ENCODE measurements at regions not wholly inside any gene's neighbourhood (a gene's known extent, or its start where the extent isn't known, plus 50 kb on each side); places are given as distances from the start of the nearest gene placed in this dataset.

GRCh38 chrX:104435249-104435648, 130.8 kb upstream of the IL1RAPL2 start (continued):
- no peak for TF ChIP-seq ZNF280B (CRISPR knock-in tag; IDR thresholded peaks at IDR 0.05; ENCODE audit: borderline replicate concordance)

DNA sequence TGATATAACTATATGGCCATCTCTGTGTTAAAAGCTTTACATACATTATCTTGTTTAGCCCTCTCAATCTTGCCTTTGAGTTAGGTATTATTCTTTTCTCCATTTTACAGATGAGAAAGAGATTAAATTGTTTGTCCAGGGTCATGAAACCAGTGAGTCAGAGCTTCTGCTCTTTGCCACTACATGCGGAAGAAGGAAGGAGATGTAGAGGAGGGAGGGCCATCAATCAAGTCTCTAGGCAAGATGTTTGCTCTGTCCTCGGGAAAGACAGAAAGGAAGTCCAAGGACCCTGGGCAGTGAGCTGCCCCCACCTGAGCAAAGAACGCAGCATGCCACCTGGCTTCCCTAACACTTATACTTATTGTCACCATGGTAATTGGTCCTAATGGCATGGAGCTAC, 133.7 kb upstream of the IL1RAPL2 start:
- no peak overlapping the region for H2AFZ ChIP-seq (ENCODE audit: low read length)
- intact Hi-C loops (cut with micrococcal nuclease; ENCODE audit: unreplicated experiment), result no loop called here
- no peak overlapping the region for H3K4me2 ChIP-seq (ENCODE audit: low read depth, low read length)
- no peak overlapping the region for H3K9ac ChIP-seq (ENCODE audit: insufficient read depth, low read depth, low read length)
- no peaks in the 10 kb centered on the region for H3K79me2 ChIP-seq (ENCODE audit: insufficient read depth, low read length)
- no peak overlapping the region for H3K27ac ChIP-seq (ENCODE audit: extremely low read length, insufficient read depth, low read length)
- H3K36me3 ChIP-seq (replicated peaks in 1 of 2; ENCODE audit: control insufficient read depth in 1 of 2, insufficient read depth in 2 of 2, low read length in 2 of 2), result no peaks in the 10 kb centered on the region
- FAIRE-seq (no peak), ATAC-seq (no peak), DNase-seq (ENCODE audit: low spot score) (no peak)
- CTCF ChIA-PET (ENCODE audit: low intra/inter-chr PET ratio, low total read pairs), result no interaction called here
- BruUV-seq (replicated peaks), result no TSS peak
- no peaks in the 10 kb centered on the region for H3K4me1 ChIP-seq (ENCODE audit: insufficient read depth, low read length)
- in situ Hi-C loops (cut with HindIII; ENCODE audit: extremely low pct_ligation_motif_present, low pct_unique_long_range_greater_than_20kb), result no loop called here
- 60% methylated on average over 3 of the region's 3 CpGs for WGBS (ENCODE audit: low lambda C conversion rate)
- POLR2A ChIA-PET, result no interaction called here
- no peaks in the 10 kb centered on the region for H4K20me1 ChIP-seq (ENCODE audit: insufficient read depth, low read length)
- no peaks in the 10 kb centered on the region; a peak in 1 of 5 replicates for H3K27me3 ChIP-seq (ENCODE audit: control insufficient read depth in 1 of 2, insufficient read depth in 2 of 2, low read length in 2 of 2)
- no peaks in the 10 kb centered on the region for H3K9me3 ChIP-seq (ENCODE audit: low read length)
- no peak overlapping the region for H3K4me3 ChIP-seq (replicated peaks in 1 of 3; ENCODE audit: insufficient read depth in 1 of 3, low read depth in 2 of 3, low read length in 3 of 3)
- no peak for TF ChIP-seq ZNF616 (CRISPR knock-in tag; IDR thresholded peaks at IDR 0.05; ENCODE audit: low read depth)
- TF ChIP-seq EHMT2 (IDR thresholded peaks at IDR 0.05; ENCODE audit: borderline replicate concordance, low read depth, low read length), result no peak
- TF ChIP-seq, protein P1, sequence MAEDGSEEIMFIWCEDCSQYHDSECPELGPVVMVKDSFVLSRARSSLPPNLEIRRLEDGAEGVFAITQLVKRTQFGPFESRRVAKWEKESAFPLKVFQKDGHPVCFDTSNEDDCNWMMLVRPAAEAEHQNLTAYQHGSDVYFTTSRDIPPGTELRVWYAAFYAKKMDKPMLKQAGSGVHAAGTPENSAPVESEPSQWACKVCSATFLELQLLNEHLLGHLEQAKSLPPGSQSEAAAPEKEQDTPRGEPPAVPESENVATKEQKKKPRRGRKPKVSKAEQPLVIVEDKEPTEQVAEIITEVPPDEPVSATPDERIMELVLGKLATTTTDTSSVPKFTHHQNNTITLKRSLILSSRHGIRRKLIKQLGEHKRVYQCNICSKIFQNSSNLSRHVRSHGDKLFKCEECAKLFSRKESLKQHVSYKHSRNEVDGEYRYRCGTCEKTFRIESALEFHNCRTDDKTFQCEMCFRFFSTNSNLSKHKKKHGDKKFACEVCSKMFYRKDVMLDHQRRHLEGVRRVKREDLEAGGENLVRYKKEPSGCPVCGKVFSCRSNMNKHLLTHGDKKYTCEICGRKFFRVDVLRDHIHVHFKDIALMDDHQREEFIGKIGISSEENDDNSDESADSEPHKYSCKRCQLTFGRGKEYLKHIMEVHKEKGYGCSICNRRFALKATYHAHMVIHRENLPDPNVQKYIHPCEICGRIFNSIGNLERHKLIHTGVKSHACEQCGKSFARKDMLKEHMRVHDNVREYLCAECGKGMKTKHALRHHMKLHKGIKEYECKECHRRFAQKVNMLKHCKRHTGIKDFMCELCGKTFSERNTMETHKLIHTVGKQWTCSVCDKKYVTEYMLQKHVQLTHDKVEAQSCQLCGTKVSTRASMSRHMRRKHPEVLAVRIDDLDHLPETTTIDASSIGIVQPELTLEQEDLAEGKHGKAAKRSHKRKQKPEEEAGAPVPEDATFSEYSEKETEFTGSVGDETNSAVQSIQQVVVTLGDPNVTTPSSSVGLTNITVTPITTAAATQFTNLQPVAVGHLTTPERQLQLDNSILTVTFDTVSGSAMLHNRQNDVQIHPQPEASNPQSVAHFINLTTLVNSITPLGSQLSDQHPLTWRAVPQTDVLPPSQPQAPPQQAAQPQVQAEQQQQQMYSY (CRISPR knock-in tag; IDR thresholded peaks at IDR 0.05), result no peak
- no peak for TF ChIP-seq ZNF343 (CRISPR knock-in tag; IDR thresholded peaks at IDR 0.05)
- TF ChIP-seq PPARG (CRISPR knock-in tag; conservative IDR thresholded peaks at IDR 0.05), result no peak
- no peak for TF ChIP-seq YEATS4 (CRISPR knock-in tag; IDR thresholded peaks at IDR 0.05; ENCODE audit: borderline replicate concordance)
- TF ChIP-seq, protein P2, sequence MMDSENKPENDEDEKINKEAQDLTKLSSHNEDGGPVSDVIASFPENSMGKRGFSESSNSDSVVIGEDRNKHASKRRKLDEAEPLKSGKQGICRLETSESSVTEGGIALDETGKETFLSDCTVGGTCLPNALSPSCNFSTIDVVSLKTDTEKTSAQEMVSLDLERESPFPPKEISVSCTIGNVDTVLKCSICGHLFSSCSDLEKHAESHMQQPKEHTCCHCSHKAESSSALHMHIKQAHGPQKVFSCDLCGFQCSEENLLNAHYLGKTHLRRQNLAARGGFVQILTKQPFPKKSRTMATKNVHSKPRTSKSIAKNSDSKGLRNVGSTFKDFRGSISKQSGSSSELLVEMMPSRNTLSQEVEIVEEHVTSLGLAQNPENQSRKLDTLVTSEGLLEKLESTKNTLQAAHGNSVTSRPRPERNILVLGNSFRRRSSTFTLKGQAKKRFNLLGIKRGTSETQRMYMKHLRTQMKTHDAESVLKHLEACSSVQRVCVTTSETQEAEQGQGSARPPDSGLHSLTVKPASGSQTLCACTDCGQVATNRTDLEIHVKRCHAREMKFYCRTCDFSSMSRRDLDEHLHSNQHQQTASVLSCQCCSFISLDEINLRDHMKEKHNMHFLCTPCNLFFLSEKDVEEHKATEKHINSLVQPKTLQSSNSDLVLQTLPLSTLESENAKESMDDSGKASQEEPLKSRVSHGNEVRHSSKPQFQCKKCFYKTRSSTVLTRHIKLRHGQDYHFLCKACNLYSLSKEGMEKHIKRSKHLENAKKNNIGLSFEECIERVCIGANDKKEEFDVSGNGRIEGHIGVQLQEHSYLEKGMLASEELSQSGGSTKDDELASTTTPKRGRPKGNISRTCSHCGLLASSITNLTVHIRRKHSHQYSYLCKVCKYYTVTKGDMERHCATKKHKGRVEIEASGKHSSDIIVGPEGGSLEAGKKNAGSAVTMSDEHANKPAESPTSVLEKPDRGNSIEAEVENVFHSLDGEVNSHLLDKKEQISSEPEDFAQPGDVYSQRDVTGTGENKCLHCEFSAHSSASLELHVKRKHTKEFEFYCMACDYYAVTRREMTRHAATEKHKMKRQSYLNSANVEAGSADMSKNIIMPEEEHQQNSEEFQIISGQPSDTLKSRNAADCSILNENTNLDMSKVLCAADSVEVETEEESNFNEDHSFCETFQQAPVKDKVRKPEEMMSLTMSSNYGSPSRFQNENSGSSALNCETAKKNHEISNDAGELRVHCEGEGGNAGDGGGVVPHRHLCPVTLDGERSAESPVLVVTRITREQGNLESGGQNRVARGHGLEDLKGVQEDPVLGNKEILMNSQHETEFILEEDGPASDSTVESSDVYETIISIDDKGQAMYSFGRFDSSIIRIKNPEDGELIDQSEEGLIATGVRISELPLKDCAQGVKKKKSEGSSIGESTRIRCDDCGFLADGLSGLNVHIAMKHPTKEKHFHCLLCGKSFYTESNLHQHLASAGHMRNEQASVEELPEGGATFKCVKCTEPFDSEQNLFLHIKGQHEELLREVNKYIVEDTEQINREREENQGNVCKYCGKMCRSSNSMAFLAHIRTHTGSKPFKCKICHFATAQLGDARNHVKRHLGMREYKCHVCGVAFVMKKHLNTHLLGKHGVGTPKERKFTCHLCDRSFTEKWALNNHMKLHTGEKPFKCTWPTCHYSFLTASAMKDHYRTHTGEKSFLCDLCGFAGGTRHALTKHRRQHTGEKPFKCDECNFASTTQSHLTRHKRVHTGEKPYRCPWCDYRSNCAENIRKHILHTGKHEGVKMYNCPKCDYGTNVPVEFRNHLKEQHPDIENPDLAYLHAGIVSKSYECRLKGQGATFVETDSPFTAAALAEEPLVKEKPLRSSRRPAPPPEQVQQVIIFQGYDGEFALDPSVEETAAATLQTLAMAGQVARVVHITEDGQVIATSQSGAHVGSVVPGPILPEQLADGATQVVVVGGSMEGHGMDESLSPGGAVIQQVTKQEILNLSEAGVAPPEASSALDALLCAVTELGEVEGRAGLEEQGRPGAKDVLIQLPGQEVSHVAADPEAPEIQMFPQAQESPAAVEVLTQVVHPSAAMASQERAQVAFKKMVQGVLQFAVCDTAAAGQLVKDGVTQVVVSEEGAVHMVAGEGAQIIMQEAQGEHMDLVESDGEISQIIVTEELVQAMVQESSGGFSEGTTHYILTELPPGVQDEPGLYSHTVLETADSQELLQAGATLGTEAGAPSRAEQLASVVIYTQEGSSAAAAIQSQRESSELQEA (CRISPR knock-in tag; IDR thresholded peaks at IDR 0.05; ENCODE audit: not compliant biosample characterization), result no peak
